ENCODE measurements at regions not wholly inside any gene's neighbourhood (a gene's known extent, or its start where the extent isn't known, plus 50 kb on each side); places are given as distances from the start of the nearest gene placed in this dataset.

- H3K4me3 ChIP-seq, result no peak overlapping the region
- no peak overlapping the region for H3K27ac ChIP-seq
- no peak for DNase-seq
- H3K36me3 ChIP-seq, result no peaks in the 10 kb centered on the region
- no peaks in the 10 kb centered on the region for H3K4me1 ChIP-seq
- no peaks in the 10 kb centered on the region for H3K9me3 ChIP-seq
- WGBS, 5 donors, result 20 to 35% (median 28%) methylated on average over 3 of the region's 3 CpGs
- intact Hi-C loops (cut with DNase I; ENCODE audit: low total_unique reads), result no loop called here
- TF ChIP-seq EP300 (IDR thresholded peaks at IDR 0.05), result no peak
- TF ChIP-seq POLR2AphosphoS5 (IDR thresholded peaks at IDR 0.05), result no peak
- no peaks in the 10 kb centered on the region for H3K27me3 ChIP-seq
Measured at GRCh38 chr14:41201696-41202095, 405.0 kb upstream of the LRFN5 start.

- WGBS, 5 donors, result 67 to 73% (median 68%) methylated on average over 2 to 3 of the region's 3 CpGs
- intact Hi-C loops (cut with DNase I; ENCODE audit: low total_unique reads), result no loop called here
- no peaks in the 10 kb centered on the region for H3K27me3 ChIP-seq
- H3K9me3 ChIP-seq, result peaks cover 0 to 6% (median 0%) of the 10 kb centered on the region in 4 donors
- no peak for DNase-seq
- H3K4me3 ChIP-seq, result no peak overlapping the region
- no peak overlapping the region for H3K27ac ChIP-seq
- H3K36me3 ChIP-seq, result no peaks in the 10 kb centered on the region
- TF ChIP-seq CTCF (IDR thresholded peaks at IDR 0.05), result no peak
- H3K4me1 ChIP-seq, result no peaks in the 10 kb centered on the region
Measured at GRCh38 chr14:41187868-41188267, 418.8 kb upstream of the LRFN5 start.

GRCh38 chr14:41171045-41171444 is 435.6 kb upstream of the LRFN5 start:
- Histone ChIP-seq H3K27ac (no peak overlapping the region), H3K4me3 (no peak overlapping the region), H3K36me3 (no peaks in the 10 kb centered on the region), H3K27me3 (no peaks in the 10 kb centered on the region), H3K4me1 (no peaks in the 10 kb centered on the region), H3K9me3 (no peaks in the 10 kb centered on the region)
- intact Hi-C loops (cut with DNase I; ENCODE audit: low total_unique reads), result no loop called here
- DNase-seq, result peak in 1 of 2 donors; percentile 3
- TF ChIP-seq POLR2AphosphoS5 (IDR thresholded peaks at IDR 0.05) (no peak), CTCF (IDR thresholded peaks at IDR 0.05) (no peak), EP300 (IDR thresholded peaks at IDR 0.05) (no peak), POLR2A (IDR thresholded peaks at IDR 0.05) (no peak)
- whole genome bisulfite sequencing, 5 donors, result 26 to 58% (median 41%) methylated on average over 3 of the region's 3 CpGs

- no peak overlapping the region for H3K4me3 ChIP-seq
- no peak overlapping the region for H3K27ac ChIP-seq
- intact Hi-C loops (cut with DNase I; ENCODE audit: low total_unique reads), result no loop called here
- H3K9me3 ChIP-seq, result no peaks in the 10 kb centered on the region
- TF ChIP-seq POLR2A (IDR thresholded peaks at IDR 0.05) (no peak), EP300 (IDR thresholded peaks at IDR 0.05) (no peak)
- H3K4me1 ChIP-seq, result no peaks in the 10 kb centered on the region
- H3K36me3 ChIP-seq, result no peaks in the 10 kb centered on the region
- no peak for DNase-seq
- H3K27me3 ChIP-seq, result no peaks in the 10 kb centered on the region
- 81 to 91% (median 89%) methylated on average over 4 of the region's 4 CpGs for WGBS, 5 donors
Measured at GRCh38 chr14:41167040-41167439, 439.6 kb upstream of the LRFN5 start.

- H3K9me3 ChIP-seq, result peaks cover 0 to 13% (median 4%) of the 10 kb centered on the region in 4 donors
- no peak overlapping the region for H3K4me3 ChIP-seq
- no peaks in the 10 kb centered on the region for H3K4me1 ChIP-seq
- TF ChIP-seq POLR2A (IDR thresholded peaks at IDR 0.05) (no peak), CTCF (IDR thresholded peaks at IDR 0.05) (no peak)
- no peaks in the 10 kb centered on the region for H3K36me3 ChIP-seq
- DNase-seq, result no peak
- no peaks in the 10 kb centered on the region for H3K27me3 ChIP-seq
- WGBS, 5 donors, result 89 to 94% (median 92%) methylated on average over 7 to 56 of the region's 56 CpGs
- intact Hi-C loops (cut with DNase I; ENCODE audit: low total_unique reads), result no loop called here
- no peak overlapping the region for H3K27ac ChIP-seq
Measured at GRCh38 chr14:41154143-41154807, 452.4 kb upstream of the LRFN5 start.

Data from stomach (tissue), 8 donors.